Retinal pigment epithelial cell (primary cell): ENCODE measurements at regions not wholly inside any gene's neighbourhood (a gene's known extent, or its start where the extent isn't known, plus 50 kb on each side); places are given as distances from the start of the nearest gene placed in this dataset.

Source experiments
- DNase-seq: peaks from one replicate; pipeline ENCODE4 v3.0.0-alpha.2; 2010; ENCODE audit warnings: low read depth
- H3K4me3 ChIP-seq: 2 replicates; pipeline ENCODE4 v1.5.1; 2011; ENCODE audit warnings: mild to moderate bottlenecking, low read length, control low read depth, moderate library complexity
- CTCF ChIP-seq: conservative IDR thresholded peaks from 2 replicates; pipeline ENCODE4 v1.5.1; 2011; ENCODE audit warnings: low read depth, low read length, control low read depth, inconsistent platforms

GRCh38 chr4:15235135-15235534 is 192.7 kb upstream of the C1QTNF7 start:
- H3K4me3 ChIP-seq = no peak overlapping the region
- no peak for DNase-seq
- TF ChIP-seq CTCF = no peak

- no peak for TF ChIP-seq CTCF
- no peak for DNase-seq
- H3K4me3 ChIP-seq = no peak overlapping the region
These were observed 190.1 kb upstream of the C1QTNF7 start for GRCh38 chr4:15237648-15238230.

- no peak for DNase-seq
- TF ChIP-seq CTCF = peak; percentile 76
- no peak overlapping the region for H3K4me3 ChIP-seq
These were observed 189.1 kb upstream of the C1QTNF7 start for GRCh38 chr4:15238720-15239119.

- DNase-seq = no peak
- H3K4me3 ChIP-seq = no peak overlapping the region
- TF ChIP-seq CTCF = no peak
These were observed 188.0 kb upstream of the C1QTNF7 start for GRCh38 chr4:15239866-15240265.

GRCh38 chr4:15240764-15241163 is 187.1 kb upstream of the C1QTNF7 start:
- no peak for DNase-seq

GRCh38 chr4:15242021-15242420 is 185.8 kb upstream of the C1QTNF7 start:
- TF ChIP-seq CTCF = no peak
- no peak for DNase-seq
- no peak overlapping the region for H3K4me3 ChIP-seq

More at GRCh38 chr4:15240764-15241163, 187.1 kb upstream of the C1QTNF7 start:
- no peak for TF ChIP-seq CTCF
- H3K4me3 ChIP-seq = no peak overlapping the region

- no peak overlapping the region for H3K4me3 ChIP-seq
- no peak for TF ChIP-seq CTCF
- no peak for DNase-seq
These were observed 183.5 kb upstream of the C1QTNF7 start for GRCh38 chr4:15244354-15244753.
